CD14-positive monocyte (primary cell): ENCODE measurements at regions not wholly inside any gene's neighbourhood (a gene's known extent, or its start where the extent isn't known, plus 50 kb on each side); places are given as distances from the start of the nearest gene placed in this dataset.

ENCODE experiments used
- DNase-seq, 3 donors: peaks; one replicate each; pipeline ENCODE4 v3.0.0-alpha.2; 2011 to 2022
- H2AFZ ChIP-seq: 2 replicates; pipeline ENCODE4 v1.6.0; 2012; ENCODE audit warnings: mild to moderate bottlenecking, low read depth, low read length, inconsistent platforms; ENCODE audit not compliant: insufficient read depth, poor library complexity, severe bottlenecking
- H3K27ac ChIP-seq, 2 donors: 1 replicate in 1 of 2; 2 replicates in 1 of 2; pipeline ENCODE4 v1.5.1; 2012 to 2013; ENCODE audit warnings: low read length in 2 of 2, control low read depth in 1 of 2, inconsistent platforms in 1 of 2, low read depth in 1 of 2, mild to moderate bottlenecking in 1 of 2
- H3K27me3 ChIP-seq, 2 donors: one replicate each; pipeline versions ENCODE4 v1.6.0 to v1.6.1; 2011 to 2013; ENCODE audit warnings: low read length in 2 of 2; ENCODE audit not compliant: control insufficient read depth in 2 of 2, insufficient read depth in 2 of 2
- H3K36me3 ChIP-seq, 2 donors: replicated peaks in 1 of 2; 1 replicate in 1 of 2; 2 replicates in 1 of 2; pipeline versions ENCODE4 v1.5.1 to v1.6.1; 2012 to 2013; ENCODE audit warnings: low read length in 2 of 2, control low read depth in 1 of 2, inconsistent platforms in 1 of 2, mild to moderate bottlenecking in 1 of 2; ENCODE audit not compliant: insufficient read depth in 2 of 2, control insufficient read depth in 1 of 2
- H3K4me1 ChIP-seq, 2 donors: 1 replicate in 1 of 2; 2 replicates in 1 of 2; pipeline versions ENCODE4 v1.5.1 to v1.6.1; 2012 to 2013; ENCODE audit warnings: low read length in 2 of 2, control low read depth in 1 of 2, inconsistent platforms in 1 of 2, mild to moderate bottlenecking in 1 of 2, moderate library complexity in 1 of 2; ENCODE audit not compliant: insufficient read depth in 2 of 2, control insufficient read depth in 1 of 2
- H3K4me2 ChIP-seq: replicated peaks from 2 replicates; pipeline ENCODE3; 2012; ENCODE audit warnings: low read length, moderate library complexity, mild to moderate bottlenecking; ENCODE audit not compliant: poor library complexity, severe bottlenecking; ENCODE audit errors: extremely low read depth
- H3K4me3 ChIP-seq, 3 experiments: fragments of 200-600 bp in 1 of 3; sonication (generic) in 1 of 3; replicated peaks in 1 of 3; 1 replicate in 2 of 3; 2 replicates in 1 of 3; pipeline ENCODE4 v1.5.1; 2011 to 2013; ENCODE audit warnings: low read length in 3 of 3, mild to moderate bottlenecking in 3 of 3, control low read depth in 2 of 3, low read depth in 2 of 3, inconsistent platforms in 1 of 3, moderate library complexity in 1 of 3
- H3K79me2 ChIP-seq: 2 replicates; pipeline ENCODE4 v1.6.0; 2012; ENCODE audit warnings: mild to moderate bottlenecking, control low read depth, inconsistent platforms, low read length, moderate library complexity; ENCODE audit not compliant: insufficient read depth
- H3K9ac ChIP-seq: 2 replicates; pipeline ENCODE4 v1.6.0; 2017; ENCODE audit warnings: low read length, mild to moderate bottlenecking; ENCODE audit not compliant: insufficient read depth, poor library complexity, severe bottlenecking
- H3K9me3 ChIP-seq, 2 donors: replicated peaks in 1 of 2; 1 replicate in 1 of 2; 2 replicates in 1 of 2; pipeline versions ENCODE4 v1.5.1 to v1.6.1; 2012 to 2013; ENCODE audit warnings: low read length in 2 of 2, control low read depth in 1 of 2; ENCODE audit not compliant: control insufficient read depth in 1 of 2, insufficient read depth in 1 of 2
- H4K20me1 ChIP-seq: 2 replicates; pipeline ENCODE4 v1.6.0; 2012; ENCODE audit warnings: mild to moderate bottlenecking, low read length, control low read depth, moderate library complexity; ENCODE audit not compliant: insufficient read depth
- H3K27ac Mint-ChIP-seq, 7 donors: one replicate each; pipeline ENCODE4 v1.8.0; 2020; ENCODE audit warnings: mild to moderate bottlenecking in 7 of 7, mixed read lengths in 7 of 7, moderate library complexity in 6 of 7, inconsistent platforms in 2 of 7
- H3K27me3 Mint-ChIP-seq, 3 donors: one replicate each; pipeline ENCODE4 v1.8.0; 2021 to 2022; ENCODE audit warnings: low read depth in 3 of 3, mild to moderate bottlenecking in 3 of 3, mixed read lengths in 3 of 3, moderate library complexity in 3 of 3, inconsistent platforms in 1 of 3
- H3K36me3 Mint-ChIP-seq, 2 donors: one replicate each; pipeline ENCODE4 v1.8.0; 2020; ENCODE audit warnings: mixed read lengths in 2 of 2, inconsistent platforms in 1 of 2, mild to moderate bottlenecking in 1 of 2
- H3K4me1 Mint-ChIP-seq: one replicate; pipeline ENCODE4 v1.8.0; 2020; ENCODE audit warnings: mild to moderate bottlenecking, mixed read lengths
- H3K4me3 Mint-ChIP-seq, 2 donors: one replicate each; pipeline ENCODE4 v1.8.0; 2020; ENCODE audit warnings: mild to moderate bottlenecking in 2 of 2, mixed read lengths in 2 of 2, moderate library complexity in 1 of 2
- H3K9me3 Mint-ChIP-seq, 7 donors: one replicate each; pipeline ENCODE4 v1.8.0; 2020 to 2022; ENCODE audit warnings: mixed read lengths in 7 of 7, mild to moderate bottlenecking in 6 of 7, moderate library complexity in 6 of 7, inconsistent platforms in 2 of 7
- CTCF ChIP-seq: fragments of 200-600 bp; IDR thresholded peaks from one replicate; pipeline ENCODE4 v1.8.0; 2022; ENCODE audit warnings: antibody characterized with exemption, mild to moderate bottlenecking
- WGBS: methylation state at CpG from one replicate; pipeline ENCODE4 v1.1.5; 2013; ENCODE audit warnings: missing lambda C conversion rate; ENCODE audit not compliant: insufficient coverage; 5-methylcytosine and 5-hydroxymethylcytosine counted together
- intact Hi-C, 2 donors: fragments of 100-400 bp; cut with micrococcal nuclease; formaldehyde crosslinking; loops; one replicate each; pipeline versions ENCODE4 v1.15.0 to v1.15.1; 2023

- Histone ChIP-seq H2AFZ (no peak overlapping the region), H3K27ac (no peak overlapping the region), H3K9ac (no peak overlapping the region), H3K9me3 (peaks cover 3 to 4% of the 10 kb centered on the region in 2 donors), H3K4me3 (no peak overlapping the region), H3K4me2 (no peak overlapping the region), H3K36me3 (no peaks in the 10 kb centered on the region), H3K79me2 (no peaks in the 10 kb centered on the region), H4K20me1 (no peaks in the 10 kb centered on the region), H3K4me1 (no peaks in the 10 kb centered on the region), H3K27me3 (no peaks in the 10 kb centered on the region)
- Mint-ChIP-seq H3K27me3 (no peaks in the 10 kb centered on the region), H3K4me1 (no peaks in the 10 kb centered on the region), H3K9me3 (peaks cover 0 to 11% (median 2%) of the 10 kb centered on the region in 7 donors), H3K27ac (no peak overlapping the region), H3K36me3 (no peaks in the 10 kb centered on the region), H3K4me3 (no peak overlapping the region)
- no CpG with 5 or more reads among the region's 3 CpGs for WGBS
- TF ChIP-seq CTCF = no peak
- DNase-seq = no peak
- intact Hi-C loops = no loop called here
These were observed 104.7 kb upstream of the TSPAN8 start for GRCh38 chr12:71262466-71262865.

- no peaks in the 10 kb centered on the region for H4K20me1 ChIP-seq
- H3K9me3 Mint-ChIP-seq = peaks cover 9 to 30% (median 17%) of the 10 kb centered on the region in 7 donors
- H3K27ac ChIP-seq = no peak overlapping the region
- H3K4me2 ChIP-seq = no peak overlapping the region
- WGBS = no CpG with 5 or more reads among the region's 2 CpGs
- H3K27me3 Mint-ChIP-seq = no peaks in the 10 kb centered on the region
- H2AFZ ChIP-seq = no peak overlapping the region
- H3K27me3 ChIP-seq = no peaks in the 10 kb centered on the region
- H3K9me3 ChIP-seq = peaks cover 21 to 29% of the 10 kb centered on the region in 2 donors
- H3K36me3 Mint-ChIP-seq = no peaks in the 10 kb centered on the region
- no peak overlapping the region for H3K9ac ChIP-seq
- H3K4me3 ChIP-seq = no peak overlapping the region
- no peaks in the 10 kb centered on the region for H3K79me2 ChIP-seq
- H3K4me1 ChIP-seq = no peaks in the 10 kb centered on the region
- no peak overlapping the region for H3K4me3 Mint-ChIP-seq
- no peak overlapping the region for H3K27ac Mint-ChIP-seq
- H3K4me1 Mint-ChIP-seq = no peaks in the 10 kb centered on the region
- no peak for TF ChIP-seq CTCF
- intact Hi-C loops = no loop called here
- DNase-seq = no peak
- H3K36me3 ChIP-seq = no peaks in the 10 kb centered on the region
These were observed 94.7 kb upstream of the TSPAN8 start for GRCh38 chr12:71252473-71252872.
